AG04450 (cell line): ENCODE measurements at regions not wholly inside any gene's neighbourhood (a gene's known extent, or its start where the extent isn't known, plus 50 kb on each side); places are given as distances from the start of the nearest gene placed in this dataset.

Source experiments
- CTCF ChIA-PET: fragments of 300-600, 350-600 bp; formaldehyde crosslinking; extraction: SDS; loops from one replicate; lab custom pipeline; 2022; ENCODE audit warnings: antibody characterized with exemption, inconsistent platforms; lab: Charles Lee
- POLR2A ChIA-PET: fragments of 350-600 bp; formaldehyde crosslinking; extraction: SDS; loops from one replicate; lab custom pipeline; 2021; ENCODE audit warnings: antibody characterized with exemption, inconsistent platforms; lab: Yijun Ruan, JAX
- DNase-seq: peaks from one replicate; pipeline ENCODE4 v3.0.0-alpha.2; 2011; ENCODE audit warnings: low read depth, low spot score
- H3K27ac ChIP-seq: one replicate; pipeline ENCODE4 v1.5.1; 2012; ENCODE audit warnings: low read depth, low read length, control low read depth
- H3K27me3 ChIP-seq: one replicate; pipeline ENCODE4 v1.6.0; 2012; ENCODE audit warnings: low read length; ENCODE audit not compliant: control insufficient read depth, insufficient read depth
- H3K4me3 ChIP-seq: 2 replicates; pipeline ENCODE4 v1.5.1; 2011; ENCODE audit warnings: mild to moderate bottlenecking, low read depth, low read length, control low read depth
- H3K9me3 ChIP-seq: 2 replicates; pipeline ENCODE4 v1.5.1; 2012; ENCODE audit warnings: low read length; ENCODE audit not compliant: control insufficient read depth, insufficient read depth
- CTCF ChIP-seq: IDR thresholded peaks from 2 replicates; pipeline ENCODE4 v1.5.1; 2011; ENCODE audit warnings: low read depth, low read length, control low read depth, inconsistent platforms

- Histone ChIP-seq H3K27ac (no peak overlapping the region), H3K4me3 (no peak overlapping the region), H3K27me3 (no peaks in the 10 kb centered on the region), H3K9me3 (peaks cover 17% of the 10 kb centered on the region)
- ChIA-PET CTCF (no interaction called here), POLR2A (no interaction called here)
- no peak for TF ChIP-seq CTCF
- no peak for DNase-seq
Observed at GRCh38 chr4:62359441-62360155, 1159.5 kb downstream of the ADGRL3 start.

- no peak for DNase-seq
- ChIA-PET CTCF (no interaction called here), POLR2A (no interaction called here)
- Histone ChIP-seq H3K27ac (no peak overlapping the region), H3K27me3 (no peaks in the 10 kb centered on the region), H3K9me3 (peaks cover 5% of the 10 kb centered on the region; the same call in 1 of the 2 replicates), H3K4me3 (no peak overlapping the region)
- no peak for TF ChIP-seq CTCF
Observed at GRCh38 chr4:62344915-62345314, 1144.8 kb downstream of the ADGRL3 start.

GRCh38 chr4:62344474-62344873 lies 1144.3 kb downstream of the ADGRL3 start:
- TF ChIP-seq CTCF, result no peak
- no peak overlapping the region for H3K4me3 ChIP-seq
- no peak overlapping the region for H3K27ac ChIP-seq
- ChIA-PET POLR2A (no interaction called here), CTCF (no interaction called here)
- peaks cover 5% of the 10 kb centered on the region; the same call in 1 of the 2 replicates for H3K9me3 ChIP-seq
- no peaks in the 10 kb centered on the region for H3K27me3 ChIP-seq
- DNase-seq, result no peak

- Histone ChIP-seq H3K27me3 (no peaks in the 10 kb centered on the region), H3K4me3 (no peak overlapping the region), H3K27ac (no peak overlapping the region), H3K9me3 (peaks cover 5% of the 10 kb centered on the region; the same call in 1 of the 2 replicates)
- no peak for TF ChIP-seq CTCF
- CTCF ChIA-PET, result no interaction called here
- POLR2A ChIA-PET, result no interaction called here
- DNase-seq, result no peak
Observed at GRCh38 chr4:62342346-62342745, 1142.2 kb downstream of the ADGRL3 start.

- ChIA-PET POLR2A (no interaction called here), CTCF (no interaction called here)
- no peak for DNase-seq
- H3K27me3 ChIP-seq, result no peaks in the 10 kb centered on the region
- no peak overlapping the region for H3K27ac ChIP-seq
- H3K4me3 ChIP-seq, result no peak overlapping the region
- peaks cover 7% of the 10 kb centered on the region for H3K9me3 ChIP-seq
- TF ChIP-seq CTCF, result no peak
Observed at GRCh38 chr4:62328526-62328925, 1128.4 kb downstream of the ADGRL3 start.
